Mesenchymal stem cell (in vitro differentiated cells and primary cell): ENCODE measurements at regions not wholly inside any gene's neighbourhood (a gene's known extent, or its start where the extent isn't known, plus 50 kb on each side); places are given as distances from the start of the nearest gene placed in this dataset.

ENCODE experiments used
- DNase-seq: peaks from one replicate; pipeline ENCODE4 v3.0.0-alpha.2; 2013
- H2AFZ ChIP-seq: one replicate; pipeline ENCODE4 v1.6.1; 2013; ENCODE audit warnings: low read depth, mild to moderate bottlenecking, control low read depth, inconsistent platforms, low read length, moderate library complexity
- H2AK5ac ChIP-seq: 2 replicates; pipeline ENCODE4 v1.6.1; 2013; ENCODE audit warnings: low read length, moderate library complexity, mild to moderate bottlenecking, inconsistent platforms; ENCODE audit not compliant: severe bottlenecking
- H2BK120ac ChIP-seq: one replicate; pipeline ENCODE4 v1.6.1; 2013; ENCODE audit warnings: low read depth, mild to moderate bottlenecking, inconsistent platforms, low read length, moderate library complexity
- H2BK12ac ChIP-seq, 2 experiments: one replicate each; pipeline ENCODE4 v1.6.1; 2013; ENCODE audit warnings: inconsistent platforms in 2 of 2, low read length in 2 of 2, mild to moderate bottlenecking in 2 of 2, moderate library complexity in 2 of 2, control low read depth in 1 of 2
- H2BK15ac ChIP-seq: one replicate; pipeline ENCODE4 v1.6.1; 2013; ENCODE audit warnings: mild to moderate bottlenecking, low read depth, inconsistent platforms; ENCODE audit not compliant: poor library complexity, severe bottlenecking
- H2BK5ac ChIP-seq: 2 replicates; pipeline ENCODE4 v1.6.1; 2013; ENCODE audit warnings: low read depth, mild to moderate bottlenecking, low read length, control low read depth, inconsistent platforms; ENCODE audit not compliant: poor library complexity, severe bottlenecking
- H3K14ac ChIP-seq, 2 experiments: one replicate each; pipeline ENCODE4 v1.6.1; 2013; ENCODE audit warnings: inconsistent platforms in 2 of 2, low read length in 2 of 2, control low read depth in 1 of 2, mild to moderate bottlenecking in 1 of 2, moderate library complexity in 1 of 2
- H3K18ac ChIP-seq, 2 experiments: one replicate each; pipeline ENCODE4 v1.6.1; 2013; ENCODE audit warnings: inconsistent platforms in 2 of 2, low read length in 2 of 2, control low read depth in 1 of 2, low read depth in 1 of 2, mild to moderate bottlenecking in 1 of 2
- H3K23ac ChIP-seq, 2 experiments: one replicate each; pipeline ENCODE4 v1.6.1; 2013; ENCODE audit warnings: inconsistent platforms in 2 of 2, low read length in 2 of 2, mild to moderate bottlenecking in 2 of 2, moderate library complexity in 2 of 2, control low read depth in 1 of 2
- H3K27ac ChIP-seq: 2 replicates; pipeline ENCODE4 v1.5.1; 2013; ENCODE audit warnings: mild to moderate bottlenecking, moderate library complexity, low read length, control low read depth, inconsistent platforms; ENCODE audit not compliant: poor library complexity, severe bottlenecking
- H3K27me3 ChIP-seq, 2 experiments: 2 replicates each; pipeline versions ENCODE4 v1.6.1 to v1.7.0; 2013; ENCODE audit warnings: low read length in 2 of 2, mild to moderate bottlenecking in 2 of 2, moderate library complexity in 2 of 2, control low read depth in 1 of 2, inconsistent platforms in 1 of 2; ENCODE audit not compliant: control insufficient read depth in 1 of 2, insufficient read depth in 1 of 2
- H3K36me3 ChIP-seq, 2 experiments: 2 replicates each; pipeline versions ENCODE4 v1.6.1 to v1.7.0; 2013; ENCODE audit warnings: low read length in 2 of 2, control low read depth in 1 of 2, inconsistent platforms in 1 of 2, low read depth in 1 of 2, mild to moderate bottlenecking in 1 of 2; ENCODE audit not compliant: insufficient read depth in 2 of 2, control insufficient read depth in 1 of 2
- H3K4ac ChIP-seq, 2 experiments: one replicate each; pipeline ENCODE4 v1.6.1; 2013; ENCODE audit warnings: inconsistent platforms in 2 of 2, low read length in 2 of 2, mild to moderate bottlenecking in 2 of 2, moderate library complexity in 2 of 2, control low read depth in 1 of 2, low read depth in 1 of 2
- H3K4me1 ChIP-seq: 2 replicates; pipeline ENCODE4 v1.6.1; 2013; ENCODE audit warnings: low read depth, low read length, control low read depth; ENCODE audit not compliant: control insufficient read depth, insufficient read depth
- H3K4me2 ChIP-seq: 2 replicates; pipeline ENCODE4 v1.6.1; 2013; ENCODE audit warnings: low read length, mild to moderate bottlenecking, inconsistent platforms; ENCODE audit not compliant: poor library complexity, severe bottlenecking
- H3K4me3 ChIP-seq, 2 experiments: 2 replicates each; pipeline versions ENCODE4 v1.5.1 to v1.7.0; 2013; ENCODE audit warnings: low read length in 2 of 2, mild to moderate bottlenecking in 2 of 2, control low read depth in 1 of 2, low read depth in 1 of 2; ENCODE audit not compliant: insufficient read depth in 1 of 2
- H3K79me1 ChIP-seq: replicated peaks from 2 replicates; pipeline ENCODE4 v1.6.1; 2013; ENCODE audit warnings: mild to moderate bottlenecking, control low read depth, low read length, inconsistent platforms; ENCODE audit not compliant: poor library complexity, severe bottlenecking
- H3K9ac ChIP-seq: 2 replicates; pipeline ENCODE4 v1.7.0; 2013; ENCODE audit warnings: mild to moderate bottlenecking, low read length, moderate library complexity
- H3K9me3 ChIP-seq: 2 replicates; pipeline ENCODE4 v1.7.0; 2013; ENCODE audit warnings: mild to moderate bottlenecking, low read length; ENCODE audit not compliant: control insufficient read depth
- H4K8ac ChIP-seq: one replicate; pipeline ENCODE4 v1.6.1; 2013; ENCODE audit warnings: inconsistent platforms, mild to moderate bottlenecking, low read length, moderate library complexity
- H4K91ac ChIP-seq: one replicate; pipeline ENCODE4 v1.6.1; 2013; ENCODE audit warnings: mild to moderate bottlenecking, low read length, inconsistent platforms
- WGBS: methylation state at CpG from one replicate; pipeline ENCODE4 v1.1.7; 2013; ENCODE audit warnings: mixed read lengths; 5-methylcytosine and 5-hydroxymethylcytosine counted together

- Histone ChIP-seq H3K4ac (no peak overlapping the region), H3K9me3 (no peaks in the 10 kb centered on the region), H3K79me1 (no peaks in the 10 kb centered on the region), H3K4me2 (no peak overlapping the region), H2BK12ac (no peak overlapping the region), H4K8ac (no peak overlapping the region), H3K27me3 (no peaks in the 10 kb centered on the region), H2BK120ac (no peak overlapping the region), H3K4me3 (no peak overlapping the region), H2BK5ac (no peak overlapping the region), H3K23ac (no peak overlapping the region), H3K14ac (no peak overlapping the region), H2BK15ac (no peak overlapping the region), H3K36me3 (no peaks in the 10 kb centered on the region), H2AFZ (no peak overlapping the region), H4K91ac (no peak overlapping the region), H3K27ac (no peak overlapping the region), H3K18ac (no peak overlapping the region), H3K4me1 (no peaks in the 10 kb centered on the region), H3K9ac (no peak overlapping the region), H2AK5ac (no peak overlapping the region)
- DNase-seq: no peak
- WGBS: 67% methylated on average over 4 of the region's 4 CpGs
Measured at GRCh38 chr1:213530611-213531320, 457.0 kb upstream of the PROX1 start.

GRCh38 chr1:213531369-213532310, 456.1 kb upstream of the PROX1 start:
- Histone ChIP-seq H2BK5ac (no peak overlapping the region), H4K8ac (no peak overlapping the region), H3K36me3 (no peaks in the 10 kb centered on the region), H3K4me2 (no peak overlapping the region), H4K91ac (no peak overlapping the region), H3K4me1 (no peaks in the 10 kb centered on the region), H2BK15ac (no peak overlapping the region), H2AFZ (no peak overlapping the region), H2AK5ac (no peak overlapping the region), H3K23ac (no peak overlapping the region), H3K27me3 (no peaks in the 10 kb centered on the region), H3K4me3 (no peak overlapping the region), H3K18ac (no peak overlapping the region), H2BK120ac (no peak overlapping the region), H3K14ac (no peak overlapping the region), H3K79me1 (no peaks in the 10 kb centered on the region), H3K27ac (no peak overlapping the region), H3K9me3 (no peaks in the 10 kb centered on the region), H3K9ac (no peak overlapping the region), H2BK12ac (no peak overlapping the region), H3K4ac (no peak overlapping the region)
- WGBS: 71% methylated on average over 9 of the region's 12 CpGs
- no peak for DNase-seq

- H3K18ac ChIP-seq: no peak overlapping the region
- no peaks in the 10 kb centered on the region for H3K79me1 ChIP-seq
- no peak overlapping the region for H4K8ac ChIP-seq
- H4K91ac ChIP-seq: no peak overlapping the region
- H3K4ac ChIP-seq: no peak overlapping the region
- no peaks in the 10 kb centered on the region for H3K36me3 ChIP-seq
- H3K27ac ChIP-seq: no peak overlapping the region
- H3K23ac ChIP-seq: no peak overlapping the region
- H3K4me2 ChIP-seq: no peak overlapping the region
- no peak overlapping the region for H2BK120ac ChIP-seq
- no peaks in the 10 kb centered on the region for H3K27me3 ChIP-seq
- H2BK15ac ChIP-seq: no peak overlapping the region
- no peak overlapping the region for H3K9ac ChIP-seq
- H3K4me3 ChIP-seq: no peak overlapping the region
- H2AK5ac ChIP-seq: no peak overlapping the region
- DNase-seq: no peak
- no peak overlapping the region for H2BK12ac ChIP-seq
- no peaks in the 10 kb centered on the region for H3K9me3 ChIP-seq
- H2BK5ac ChIP-seq: no peak overlapping the region
- no peaks in the 10 kb centered on the region for H3K4me1 ChIP-seq
- 77% methylated on average over 2 of the region's 2 CpGs for WGBS
- no peak overlapping the region for H2AFZ ChIP-seq
- H3K14ac ChIP-seq: no peak overlapping the region
Measured at GRCh38 chr1:213533125-213533524, 454.6 kb upstream of the PROX1 start.

- H2BK5ac ChIP-seq: no peak overlapping the region
- no peak overlapping the region for H3K27ac ChIP-seq
- WGBS: 90% methylated on average over 4 of the region's 6 CpGs
- H4K91ac ChIP-seq: no peak overlapping the region
- H3K23ac ChIP-seq: no peak overlapping the region
- H2BK12ac ChIP-seq: no peak overlapping the region
- no peak overlapping the region for H2AFZ ChIP-seq
- no peaks in the 10 kb centered on the region for H3K9me3 ChIP-seq
- H2AK5ac ChIP-seq: no peak overlapping the region
- no peak for DNase-seq
- no peaks in the 10 kb centered on the region for H3K4me1 ChIP-seq
- H2BK15ac ChIP-seq: no peak overlapping the region
- H3K4me2 ChIP-seq: no peak overlapping the region
- H3K79me1 ChIP-seq: no peaks in the 10 kb centered on the region
- H3K27me3 ChIP-seq: no peaks in the 10 kb centered on the region
- no peak overlapping the region for H4K8ac ChIP-seq
- H3K4me3 ChIP-seq: no peak overlapping the region
- no peak overlapping the region for H3K4ac ChIP-seq
- H3K14ac ChIP-seq: no peak overlapping the region
- no peak overlapping the region for H3K9ac ChIP-seq
- H3K36me3 ChIP-seq: no peaks in the 10 kb centered on the region
- H2BK120ac ChIP-seq: no peak overlapping the region
- no peak overlapping the region for H3K18ac ChIP-seq
Measured at GRCh38 chr1:213535679-213536078, 452.1 kb upstream of the PROX1 start.
